ENCODE measurements at regions not wholly inside any gene's neighbourhood (a gene's known extent, or its start where the extent isn't known, plus 50 kb on each side); places are given as distances from the start of the nearest gene placed in this dataset.

GRCh38 chr12:87259391-87259790 lies 769.8 kb downstream of the C12orf50 start:
- TF ChIP-seq CTCF (IDR thresholded peaks at IDR 0.05): no peak
- no peak for TF ChIP-seq POLR2A (IDR thresholded peaks at IDR 0.05)

Data from prostate gland (tissue), 2 donors.